B cell (primary cell): ENCODE measurements at regions not wholly inside any gene's neighbourhood (a gene's known extent, or its start where the extent isn't known, plus 50 kb on each side); places are given as distances from the start of the nearest gene placed in this dataset.

Experiments used
- ATAC-seq: fragments of 200-7000 bp; cut with Tn5 transposase; one replicate; pipeline ENCODE4 v1.10.0; 2021; ENCODE audit warnings: low read depth, mild to moderate bottlenecking, moderate number of reproducible peaks, moderate library complexity
- CTCF ChIA-PET: fragments of 350-600 bp; sonication (Branson Sonifier 250); formaldehyde crosslinking; loops from one replicate; lab custom pipeline; 2021; ENCODE audit warnings: antibody characterized with exemption, inconsistent platforms; lab: Charles Lee
- POLR2A ChIA-PET: fragments of 350-600 bp; sonication (Branson Sonifier 250); formaldehyde crosslinking; loops from one replicate; lab custom pipeline; 2021; ENCODE audit warnings: antibody characterized with exemption; lab: Charles Lee
- DNase-seq: peaks from one replicate; pipeline ENCODE4 v3.0.0; 2013
- H2AFZ ChIP-seq: 2 replicates; pipeline ENCODE4 v1.6.1; 2012; ENCODE audit warnings: mild to moderate bottlenecking, low read depth, low read length; ENCODE audit not compliant: insufficient read depth, poor library complexity, severe bottlenecking
- H3K27ac ChIP-seq, 2 donors: 1 replicate in 1 of 2; 2 replicates in 1 of 2; pipeline ENCODE4 v1.5.1; 2012 to 2013; ENCODE audit warnings: low read length in 2 of 2, mild to moderate bottlenecking in 2 of 2, moderate library complexity in 1 of 2
- H3K27me3 ChIP-seq, 4 experiments: fragments of 200-600 bp in 1 of 4; sonication (generic) in 1 of 4; replicated peaks in 1 of 4; 1 replicate in 2 of 4; 2 replicates in 2 of 4; pipeline versions ENCODE4 v1.6.1 to v1.7.0; 2013 to 2016; ENCODE audit warnings: low read length in 3 of 4, mild to moderate bottlenecking in 2 of 4, mixed read lengths in 1 of 4, moderate library complexity in 1 of 4; ENCODE audit not compliant: insufficient read depth in 4 of 4, control insufficient read depth in 3 of 4; ENCODE audit errors: control extremely low read depth in 1 of 4
- H3K36me3 ChIP-seq, 2 experiments: replicated peaks in 1 of 2; 1 replicate in 1 of 2; 2 replicates in 1 of 2; pipeline versions ENCODE4 v1.6.1 to v1.7.1; 2013; ENCODE audit warnings: low read length in 1 of 2; ENCODE audit not compliant: insufficient read depth in 2 of 2, control insufficient read depth in 1 of 2; ENCODE audit errors: control extremely low read depth in 1 of 2, extremely low read depth in 1 of 2
- H3K4me1 ChIP-seq, 2 donors: fragments of 200-600 bp in 1 of 2; sonication (generic) in 1 of 2; 1 replicate in 1 of 2; 2 replicates in 1 of 2; pipeline versions ENCODE4 v1.5.1 to v1.6.1; 2013 to 2017; ENCODE audit warnings: low read length in 2 of 2; ENCODE audit not compliant: control insufficient read depth in 2 of 2, insufficient read depth in 2 of 2
- H3K4me2 ChIP-seq: replicated peaks from 2 replicates; pipeline ENCODE3; 2012; ENCODE audit warnings: mild to moderate bottlenecking, low read depth, low read length; ENCODE audit not compliant: poor library complexity, severe bottlenecking
- H3K4me3 ChIP-seq, 5 experiments: fragments of 200-600 bp in 1 of 5; sonication (generic) in 1 of 5; 1 replicate in 3 of 5; 2 replicates in 2 of 5; pipeline versions ENCODE4 v1.5.1 to v1.7.0; 2011 to 2016; ENCODE audit warnings: low read length in 4 of 5, mild to moderate bottlenecking in 4 of 5, low read depth in 2 of 5, control low read depth in 1 of 5, moderate library complexity in 1 of 5; ENCODE audit not compliant: insufficient read depth in 1 of 5; ENCODE audit errors: control extremely low read depth in 1 of 5, extremely low read depth in 1 of 5
- H3K79me2 ChIP-seq: fragments of 200-600 bp; sonication (generic); one replicate; pipeline ENCODE4 v1.6.0; 2016; ENCODE audit warnings: low read length; ENCODE audit not compliant: control insufficient read depth, insufficient read depth
- H3K9ac ChIP-seq: fragments of 200-600 bp; sonication (generic); 2 replicates; pipeline ENCODE4 v1.6.1; 2017; ENCODE audit warnings: mild to moderate bottlenecking, low read length, moderate library complexity
- H3K9me3 ChIP-seq, 3 donors: one replicate each; pipeline versions ENCODE4 v1.6.1 to v1.7.1; 2013; ENCODE audit warnings: low read length in 2 of 3; ENCODE audit not compliant: control insufficient read depth in 2 of 3, insufficient read depth in 1 of 3; ENCODE audit errors: control extremely low read depth in 1 of 3
- H4K20me1 ChIP-seq: 2 replicates; pipeline ENCODE4 v1.6.0; 2012; ENCODE audit warnings: mild to moderate bottlenecking, low read length; ENCODE audit not compliant: insufficient read depth, control insufficient read depth, poor library complexity, severe bottlenecking
- H3K27ac Mint-ChIP-seq: one replicate; pipeline ENCODE4 v1.8.0; 2021; ENCODE audit warnings: mixed read lengths
- H3K27me3 Mint-ChIP-seq: one replicate; pipeline ENCODE4 v1.8.0; 2021; ENCODE audit warnings: mixed read lengths
- H3K4me1 Mint-ChIP-seq: one replicate; pipeline ENCODE4 v1.8.0; 2021; ENCODE audit warnings: mixed read lengths
- H3K4me3 Mint-ChIP-seq: one replicate; pipeline ENCODE4 v1.8.0; 2021; ENCODE audit warnings: mixed read lengths
- H3K9me3 Mint-ChIP-seq: one replicate; pipeline ENCODE4 v1.8.0; 2022; ENCODE audit warnings: mixed read lengths; ENCODE audit not compliant: insufficient read depth
- EZH2 ChIP-seq: IDR thresholded peaks from 2 replicates; pipeline ENCODE4 v1.6.1; 2012; ENCODE audit warnings: borderline replicate concordance, low read depth, mild to moderate bottlenecking, moderate library complexity, low read length; ENCODE audit not compliant: insufficient read depth, poor library complexity, severe bottlenecking
- WGBS: methylation state at CpG from one replicate; pipeline ENCODE4 v1.1.5; 2013; ENCODE audit warnings: missing lambda C conversion rate; ENCODE audit not compliant: insufficient coverage; 5-methylcytosine and 5-hydroxymethylcytosine counted together
- intact Hi-C: fragments of 100-400 bp; cut with micrococcal nuclease; formaldehyde crosslinking; loops from one replicate; pipeline ENCODE4 v1.10.0; 2022
- TF ChIP-seq, protein P1 (sequence below): fragments of 200-600 bp; IDR thresholded peaks from one replicate; pipeline ENCODE4 v1.8.0; 2022; ENCODE audit warnings: antibody characterized with exemption, mild to moderate bottlenecking

DNA sequence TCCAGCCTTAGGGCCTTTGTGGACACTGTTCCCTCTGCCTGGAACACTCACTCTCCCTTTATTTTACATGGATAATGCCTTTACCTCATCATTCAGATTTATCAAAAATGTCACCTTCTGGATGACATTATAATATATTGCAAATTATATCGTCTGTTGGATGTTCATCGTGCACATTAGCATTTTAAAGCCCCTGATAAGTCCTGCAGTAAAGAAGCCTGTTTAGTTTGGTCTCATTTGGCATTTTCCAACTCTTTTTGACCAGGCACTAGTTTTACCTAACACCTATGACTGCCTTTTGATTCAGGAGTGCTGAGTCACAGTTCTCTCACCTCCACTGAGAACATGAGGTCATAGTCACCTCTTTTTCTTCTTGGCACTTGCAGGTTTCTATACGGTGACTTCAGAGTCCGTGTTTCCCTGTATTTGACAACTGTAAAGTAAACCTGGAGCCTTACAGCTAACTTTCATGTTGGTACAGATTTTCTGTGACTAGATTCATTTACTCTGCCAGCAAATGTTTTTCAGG, 57.7 kb upstream of the STC2 start:
- 88% methylated on average over 3 of the region's 4 CpGs for WGBS
- Mint-ChIP-seq H3K9me3 (peaks cover 3% of the 10 kb centered on the region), H3K27ac (no peak overlapping the region), H3K4me3 (no peak overlapping the region), H3K4me1 (no peaks in the 10 kb centered on the region), H3K27me3 (peaks cover 14% of the 10 kb centered on the region)
- H2AFZ ChIP-seq, result no peak overlapping the region
- intact Hi-C loops, result no loop called here
- H3K36me3 ChIP-seq, result no peaks in the 10 kb centered on the region
- TF ChIP-seq, protein P1, sequence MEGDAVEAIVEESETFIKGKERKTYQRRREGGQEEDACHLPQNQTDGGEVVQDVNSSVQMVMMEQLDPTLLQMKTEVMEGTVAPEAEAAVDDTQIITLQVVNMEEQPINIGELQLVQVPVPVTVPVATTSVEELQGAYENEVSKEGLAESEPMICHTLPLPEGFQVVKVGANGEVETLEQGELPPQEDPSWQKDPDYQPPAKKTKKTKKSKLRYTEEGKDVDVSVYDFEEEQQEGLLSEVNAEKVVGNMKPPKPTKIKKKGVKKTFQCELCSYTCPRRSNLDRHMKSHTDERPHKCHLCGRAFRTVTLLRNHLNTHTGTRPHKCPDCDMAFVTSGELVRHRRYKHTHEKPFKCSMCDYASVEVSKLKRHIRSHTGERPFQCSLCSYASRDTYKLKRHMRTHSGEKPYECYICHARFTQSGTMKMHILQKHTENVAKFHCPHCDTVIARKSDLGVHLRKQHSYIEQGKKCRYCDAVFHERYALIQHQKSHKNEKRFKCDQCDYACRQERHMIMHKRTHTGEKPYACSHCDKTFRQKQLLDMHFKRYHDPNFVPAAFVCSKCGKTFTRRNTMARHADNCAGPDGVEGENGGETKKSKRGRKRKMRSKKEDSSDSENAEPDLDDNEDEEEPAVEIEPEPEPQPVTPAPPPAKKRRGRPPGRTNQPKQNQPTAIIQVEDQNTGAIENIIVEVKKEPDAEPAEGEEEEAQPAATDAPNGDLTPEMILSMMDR, result no peak
- TF ChIP-seq EZH2, result no peak
- no peak overlapping the region for H3K4me2 ChIP-seq
- H3K4me1 ChIP-seq, result no peaks in the 10 kb centered on the region
- POLR2A ChIA-PET, result no interaction called here
- H3K4me3 ChIP-seq, result no peak overlapping the region
- no peaks in the 10 kb centered on the region for H3K79me2 ChIP-seq
- H3K27ac ChIP-seq, result no peak overlapping the region
- no peaks in the 10 kb centered on the region for H3K9me3 ChIP-seq
- CTCF ChIA-PET, result no interaction called here
- DNase-seq, result no peak
- H3K9ac ChIP-seq, result no peak overlapping the region
- no peak for ATAC-seq
- no peaks in the 10 kb centered on the region for H4K20me1 ChIP-seq
- H3K27me3 ChIP-seq, result no peaks in the 10 kb centered on the region

DNA sequence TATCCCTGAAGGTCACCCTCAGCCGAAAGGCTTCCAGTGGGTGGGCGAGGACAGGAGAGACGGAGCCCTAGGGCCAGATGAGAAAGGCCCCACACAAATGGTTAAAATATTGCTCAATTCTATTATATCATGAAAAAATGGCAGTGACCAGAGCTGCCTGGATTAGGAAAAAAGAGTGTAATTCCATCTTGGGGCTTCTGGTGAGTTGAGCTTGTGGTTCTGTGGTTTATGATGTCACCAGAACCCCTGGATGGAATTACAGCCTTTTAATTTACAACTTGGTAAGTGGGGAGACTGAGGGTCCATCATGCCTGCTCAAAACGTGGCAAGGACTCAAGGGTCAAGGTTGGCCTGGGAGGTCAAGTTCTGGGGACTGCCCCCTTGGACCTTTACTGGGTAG, 55.5 kb upstream of the STC2 start:
- Histone ChIP-seq H3K79me2 (no peaks in the 10 kb centered on the region), H3K27me3 (no peaks in the 10 kb centered on the region), H3K27ac (no peak overlapping the region), H3K4me2 (no peak overlapping the region), H3K4me3 (no peak overlapping the region), H3K4me1 (no peaks in the 10 kb centered on the region), H3K9ac (no peak overlapping the region), H3K36me3 (no peaks in the 10 kb centered on the region), H4K20me1 (no peaks in the 10 kb centered on the region), H2AFZ (no peak overlapping the region), H3K9me3 (peaks cover 0 to 7% (median 0%) of the 10 kb centered on the region in 3 donors)
- DNase-seq (no peak), ATAC-seq (no peak)
- Mint-ChIP-seq H3K27ac (no peak overlapping the region), H3K9me3 (peaks cover 5% of the 10 kb centered on the region), H3K27me3 (peaks cover 4% of the 10 kb centered on the region), H3K4me3 (no peak overlapping the region), H3K4me1 (no peaks in the 10 kb centered on the region)
- WGBS, result 0% methylated on average over 1 of the region's 4 CpGs
- POLR2A ChIA-PET, result no interaction called here
- CTCF ChIA-PET, result no interaction called here
- intact Hi-C loops, result no loop called here
- TF ChIP-seq, protein P1, result no peak
- no peak for TF ChIP-seq EZH2
